Activated CD8-positive, alpha-beta T cell treated with anti-CD3 and anti-CD28 coated beads for 36 hours (primary cell): ENCODE measurements at regions not wholly inside any gene's neighbourhood (a gene's known extent, or its start where the extent isn't known, plus 50 kb on each side); places are given as distances from the start of the nearest gene placed in this dataset.
"Not testable (repeated sequence)": the region's sequence is repeated elsewhere in the genome, so short reads cannot be mapped to it uniquely, and the experiment has no call there.

Experiments used
- ATAC-seq: fragments of 200-7000 bp; cut with Tn5 transposase; one replicate; pipeline ENCODE4 v1.10.0; 2021; ENCODE audit warnings: mild to moderate bottlenecking, moderate library complexity
- CTCF ChIA-PET: fragments of 350-600 bp; sonication (Branson Sonifier 250); formaldehyde crosslinking; loops from one replicate; lab custom pipeline; 2021; ENCODE audit warnings: antibody characterized with exemption; lab: Charles Lee
- POLR2A ChIA-PET: fragments of 350-600 bp; sonication (Branson Sonifier 250); formaldehyde crosslinking; loops from one replicate; lab custom pipeline; 2021; ENCODE audit warnings: antibody characterized with exemption; lab: Charles Lee
- DNase-seq: peaks from one replicate; pipeline ENCODE4 v3.0.0-alpha.2; 2020
- H3K27ac Mint-ChIP-seq: one replicate; pipeline ENCODE4 v1.8.0; 2021; ENCODE audit warnings: mild to moderate bottlenecking, mixed read lengths
- H3K27me3 Mint-ChIP-seq: one replicate; pipeline ENCODE4 v1.8.0; 2021; ENCODE audit warnings: mixed read lengths
- H3K36me3 Mint-ChIP-seq: one replicate; pipeline ENCODE4 v1.8.0; 2021; ENCODE audit warnings: low read depth, mixed read lengths
- H3K4me1 Mint-ChIP-seq: one replicate; pipeline ENCODE4 v1.8.0; 2021; ENCODE audit warnings: low read depth, mixed read lengths
- H3K4me3 Mint-ChIP-seq: one replicate; pipeline ENCODE4 v1.8.0; 2021; ENCODE audit warnings: mild to moderate bottlenecking, moderate library complexity, mixed read lengths
- H3K9me3 Mint-ChIP-seq: one replicate; pipeline ENCODE4 v1.8.0; 2021; ENCODE audit warnings: mixed read lengths
- intact Hi-C: fragments of 100-400 bp; cut with micrococcal nuclease; formaldehyde crosslinking; loops from one replicate; pipeline ENCODE4 v1.10.0; 2022
- TF ChIP-seq, protein P1 (sequence below): fragments of 200-600 bp; IDR thresholded peaks from one replicate; pipeline ENCODE4 v1.8.0; 2022; ENCODE audit warnings: antibody characterized with exemption, mild to moderate bottlenecking

- no peak overlapping the region for H3K27ac Mint-ChIP-seq
- H3K4me1 Mint-ChIP-seq: no peaks in the 10 kb centered on the region
- no peak overlapping the region for H3K4me3 Mint-ChIP-seq
- no peaks in the 10 kb centered on the region for H3K36me3 Mint-ChIP-seq
- intact Hi-C loops: no loop called here
- H3K9me3 Mint-ChIP-seq: peaks cover 2% of the 10 kb centered on the region
- POLR2A ChIA-PET: no interaction called here
- TF ChIP-seq, protein P1, sequence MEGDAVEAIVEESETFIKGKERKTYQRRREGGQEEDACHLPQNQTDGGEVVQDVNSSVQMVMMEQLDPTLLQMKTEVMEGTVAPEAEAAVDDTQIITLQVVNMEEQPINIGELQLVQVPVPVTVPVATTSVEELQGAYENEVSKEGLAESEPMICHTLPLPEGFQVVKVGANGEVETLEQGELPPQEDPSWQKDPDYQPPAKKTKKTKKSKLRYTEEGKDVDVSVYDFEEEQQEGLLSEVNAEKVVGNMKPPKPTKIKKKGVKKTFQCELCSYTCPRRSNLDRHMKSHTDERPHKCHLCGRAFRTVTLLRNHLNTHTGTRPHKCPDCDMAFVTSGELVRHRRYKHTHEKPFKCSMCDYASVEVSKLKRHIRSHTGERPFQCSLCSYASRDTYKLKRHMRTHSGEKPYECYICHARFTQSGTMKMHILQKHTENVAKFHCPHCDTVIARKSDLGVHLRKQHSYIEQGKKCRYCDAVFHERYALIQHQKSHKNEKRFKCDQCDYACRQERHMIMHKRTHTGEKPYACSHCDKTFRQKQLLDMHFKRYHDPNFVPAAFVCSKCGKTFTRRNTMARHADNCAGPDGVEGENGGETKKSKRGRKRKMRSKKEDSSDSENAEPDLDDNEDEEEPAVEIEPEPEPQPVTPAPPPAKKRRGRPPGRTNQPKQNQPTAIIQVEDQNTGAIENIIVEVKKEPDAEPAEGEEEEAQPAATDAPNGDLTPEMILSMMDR: no peak
- CTCF ChIA-PET: no interaction called here
- DNase-seq (no peak), ATAC-seq (no peak)
- peaks cover 13% of the 10 kb centered on the region for H3K27me3 Mint-ChIP-seq
These were observed 57.8 kb upstream of the RASAL2 start for GRCh38 chr1:178036090-178036489.

GRCh38 chr1:178037510-178038253 lies 56.2 kb upstream of the RASAL2 start:
- Mint-ChIP-seq H3K27me3 (peaks cover 13% of the 10 kb centered on the region), H3K4me1 (no peaks in the 10 kb centered on the region), H3K36me3 (no peaks in the 10 kb centered on the region), H3K4me3 (no peak overlapping the region), H3K9me3 (peaks cover 9% of the 10 kb centered on the region), H3K27ac (no peak overlapping the region)
- TF ChIP-seq, protein P1: no peak
- ChIA-PET CTCF (no interaction called here), POLR2A (interaction anchor here (0.7 kb wide), 1 partner anchor 107 kb away, joined by 3 read pairs; no protein-coding TSS in a partner anchor)
- ATAC-seq: no peak
- intact Hi-C loops: no loop called here
- DNase-seq: no peak

GRCh38 chr1:178038372-178038771 lies 55.5 kb upstream of the RASAL2 start:
- CTCF ChIA-PET: interaction anchor here (1.5 kb wide), 1 partner anchor 262 kb away, joined by 3 read pairs; no protein-coding TSS in a partner anchor
- DNase-seq: no peak
- no peak for ATAC-seq
- Mint-ChIP-seq H3K27ac (no peak overlapping the region), H3K27me3 (peaks cover 13% of the 10 kb centered on the region), H3K9me3 (peaks cover 9% of the 10 kb centered on the region), H3K36me3 (no peaks in the 10 kb centered on the region), H3K4me3 (no peak overlapping the region), H3K4me1 (no peaks in the 10 kb centered on the region)
- intact Hi-C loops: no loop called here
- POLR2A ChIA-PET: no interaction called here
- TF ChIP-seq, protein P1: no peak

- ChIA-PET CTCF (interaction anchor here (1.5 kb wide), 1 partner anchor 260 kb away, joined by 3 read pairs; no protein-coding TSS in a partner anchor), POLR2A (no interaction called here)
- Mint-ChIP-seq H3K27ac (no peak overlapping the region), H3K36me3 (no peaks in the 10 kb centered on the region), H3K27me3 (peaks cover 13% of the 10 kb centered on the region), H3K4me1 (no peaks in the 10 kb centered on the region), H3K4me3 (no peak overlapping the region), H3K9me3 (peaks cover 9% of the 10 kb centered on the region)
- intact Hi-C loops: no loop called here
- no peak for DNase-seq
- ATAC-seq: no peak
- TF ChIP-seq, protein P1: no peak
These were observed 54.0 kb upstream of the RASAL2 start for GRCh38 chr1:178039891-178040290.

GRCh38 chr1:178043940-178044339 lies 50.0 kb upstream of the RASAL2 start:
- ATAC-seq, CTCF ChIA-PET, H3K4me3 Mint-ChIP-seq, H3K9me3 Mint-ChIP-seq, H3K27ac Mint-ChIP-seq, H3K27me3 Mint-ChIP-seq, POLR2A ChIA-PET, H3K4me1 Mint-ChIP-seq, intact Hi-C loops, DNase-seq, H3K36me3 Mint-ChIP-seq: not testable (repeated sequence)
